ENCODE measurements at regions not wholly inside any gene's neighbourhood (a gene's known extent, or its start where the extent isn't known, plus 50 kb on each side); places are given as distances from the start of the nearest gene placed in this dataset.

DNA sequence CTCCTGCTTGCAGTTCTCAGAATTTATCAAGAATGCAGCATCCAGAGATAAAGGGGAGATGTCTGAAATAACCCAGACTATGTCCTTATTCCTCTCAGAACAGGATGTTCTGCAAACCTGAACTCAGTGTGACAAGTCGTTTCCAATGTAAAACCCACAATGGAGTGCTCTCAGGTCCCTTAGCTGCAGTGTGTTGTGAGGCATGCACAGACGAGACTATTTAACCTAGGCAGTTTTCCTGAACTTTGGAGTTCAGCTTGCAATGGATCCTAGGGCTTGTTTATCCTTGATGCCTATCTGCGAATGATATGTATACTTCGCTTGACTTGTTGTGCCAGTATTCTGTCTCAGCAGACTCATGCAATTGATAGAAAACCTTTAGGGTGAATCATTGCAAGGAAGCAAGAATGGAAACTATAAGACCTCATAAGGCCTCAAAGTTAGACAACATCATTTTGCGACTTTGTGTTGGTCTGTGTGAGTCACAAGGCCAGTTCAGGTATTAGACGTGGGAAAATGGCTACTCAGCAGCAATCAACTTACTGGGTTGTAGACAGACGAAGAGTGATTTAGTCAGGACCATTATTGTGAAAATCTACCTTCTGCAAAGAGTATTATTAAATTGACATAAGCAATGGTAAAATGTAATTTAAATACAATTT lies 2439.9 kb upstream of the PCDH20 start:
- WGBS, 2 donors: 78 to 83% methylated on average over 7 of the region's 7 CpGs
- no peaks in the 10 kb centered on the region for H3K4me1 ChIP-seq
- no peaks in the 10 kb centered on the region for H3K9me3 ChIP-seq
- H3K27ac ChIP-seq: no peak overlapping the region
- no peak for DNase-seq (ENCODE audit: low spot score in 2 of 2)
- no peak overlapping the region for H3K4me3 ChIP-seq
- H3K36me3 ChIP-seq: no peaks in the 10 kb centered on the region
- TF ChIP-seq EP300 (IDR thresholded peaks at IDR 0.05) (no peak), POLR2A (IDR thresholded peaks at IDR 0.05) (no peak)
- TF ChIP-seq, protein P1, sequence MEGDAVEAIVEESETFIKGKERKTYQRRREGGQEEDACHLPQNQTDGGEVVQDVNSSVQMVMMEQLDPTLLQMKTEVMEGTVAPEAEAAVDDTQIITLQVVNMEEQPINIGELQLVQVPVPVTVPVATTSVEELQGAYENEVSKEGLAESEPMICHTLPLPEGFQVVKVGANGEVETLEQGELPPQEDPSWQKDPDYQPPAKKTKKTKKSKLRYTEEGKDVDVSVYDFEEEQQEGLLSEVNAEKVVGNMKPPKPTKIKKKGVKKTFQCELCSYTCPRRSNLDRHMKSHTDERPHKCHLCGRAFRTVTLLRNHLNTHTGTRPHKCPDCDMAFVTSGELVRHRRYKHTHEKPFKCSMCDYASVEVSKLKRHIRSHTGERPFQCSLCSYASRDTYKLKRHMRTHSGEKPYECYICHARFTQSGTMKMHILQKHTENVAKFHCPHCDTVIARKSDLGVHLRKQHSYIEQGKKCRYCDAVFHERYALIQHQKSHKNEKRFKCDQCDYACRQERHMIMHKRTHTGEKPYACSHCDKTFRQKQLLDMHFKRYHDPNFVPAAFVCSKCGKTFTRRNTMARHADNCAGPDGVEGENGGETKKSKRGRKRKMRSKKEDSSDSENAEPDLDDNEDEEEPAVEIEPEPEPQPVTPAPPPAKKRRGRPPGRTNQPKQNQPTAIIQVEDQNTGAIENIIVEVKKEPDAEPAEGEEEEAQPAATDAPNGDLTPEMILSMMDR (IDR thresholded peaks at IDR 0.05): no peak
- no peaks in the 10 kb centered on the region for H3K27me3 ChIP-seq

DNA sequence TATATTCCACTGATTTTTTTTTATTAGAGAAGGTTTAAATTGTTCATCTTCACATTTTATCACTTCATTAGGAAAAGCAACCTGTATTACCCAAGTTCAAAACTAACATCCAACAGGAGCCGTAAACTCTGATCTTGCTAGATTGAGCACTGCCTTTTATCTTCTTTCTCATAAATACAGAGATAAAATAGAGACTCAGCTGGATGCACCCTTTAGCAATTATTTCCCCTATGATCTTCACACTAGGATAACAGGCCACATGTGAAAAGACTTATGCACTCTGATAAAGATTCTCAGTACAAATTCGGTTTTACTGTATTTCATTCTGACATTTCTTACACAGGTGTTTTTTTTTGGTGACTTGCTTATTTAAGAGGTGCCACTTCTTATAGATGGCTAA lies 2438.2 kb upstream of the PCDH20 start:
- H3K27ac ChIP-seq: no peak overlapping the region
- no peak for DNase-seq (ENCODE audit: low spot score in 2 of 2)
- no peaks in the 10 kb centered on the region for H3K36me3 ChIP-seq
- no peaks in the 10 kb centered on the region for H3K4me1 ChIP-seq
- H3K4me3 ChIP-seq: no peak overlapping the region
- 78% methylated on average over 2 of the region's 2 CpGs for WGBS, 2 donors
- no peaks in the 10 kb centered on the region for H3K9me3 ChIP-seq
- TF ChIP-seq POLR2A (IDR thresholded peaks at IDR 0.05) (no peak), EP300 (IDR thresholded peaks at IDR 0.05) (no peak)
- TF ChIP-seq, protein P1 (IDR thresholded peaks at IDR 0.05): no peak
- H3K27me3 ChIP-seq: no peaks in the 10 kb centered on the region

DNA sequence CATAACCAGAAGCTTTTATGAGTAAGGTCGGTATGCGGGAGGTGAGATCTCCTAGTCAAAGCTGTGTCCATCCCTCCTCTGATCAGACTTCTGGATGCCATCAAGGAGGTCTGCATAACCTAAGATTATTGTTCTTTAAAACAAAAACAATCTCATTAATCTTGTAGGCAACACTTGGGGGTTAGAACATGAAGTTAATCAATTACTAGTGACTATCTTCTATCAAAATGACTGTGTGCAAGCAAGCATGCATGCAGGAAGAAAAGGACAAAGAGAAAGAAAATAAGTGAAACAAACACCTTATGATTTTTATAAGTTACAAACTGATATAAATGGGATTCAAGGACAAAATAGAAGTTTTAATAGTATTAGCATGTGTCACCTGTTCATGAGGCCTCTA lies 2435.9 kb upstream of the PCDH20 start:
- H3K27me3 ChIP-seq: no peaks in the 10 kb centered on the region
- no peak overlapping the region for H3K4me3 ChIP-seq
- no peak overlapping the region for H3K27ac ChIP-seq
- DNase-seq (ENCODE audit: low spot score in 2 of 2): no peak
- TF ChIP-seq EP300 (IDR thresholded peaks at IDR 0.05) (no peak), POLR2A (IDR thresholded peaks at IDR 0.05) (no peak)
- TF ChIP-seq, protein P1 (IDR thresholded peaks at IDR 0.05): no peak
- H3K4me1 ChIP-seq: no peaks in the 10 kb centered on the region
- no peaks in the 10 kb centered on the region for H3K9me3 ChIP-seq
- 98 to 99% methylated on average over 2 of the region's 2 CpGs for WGBS, 2 donors
- no peaks in the 10 kb centered on the region for H3K36me3 ChIP-seq

DNA sequence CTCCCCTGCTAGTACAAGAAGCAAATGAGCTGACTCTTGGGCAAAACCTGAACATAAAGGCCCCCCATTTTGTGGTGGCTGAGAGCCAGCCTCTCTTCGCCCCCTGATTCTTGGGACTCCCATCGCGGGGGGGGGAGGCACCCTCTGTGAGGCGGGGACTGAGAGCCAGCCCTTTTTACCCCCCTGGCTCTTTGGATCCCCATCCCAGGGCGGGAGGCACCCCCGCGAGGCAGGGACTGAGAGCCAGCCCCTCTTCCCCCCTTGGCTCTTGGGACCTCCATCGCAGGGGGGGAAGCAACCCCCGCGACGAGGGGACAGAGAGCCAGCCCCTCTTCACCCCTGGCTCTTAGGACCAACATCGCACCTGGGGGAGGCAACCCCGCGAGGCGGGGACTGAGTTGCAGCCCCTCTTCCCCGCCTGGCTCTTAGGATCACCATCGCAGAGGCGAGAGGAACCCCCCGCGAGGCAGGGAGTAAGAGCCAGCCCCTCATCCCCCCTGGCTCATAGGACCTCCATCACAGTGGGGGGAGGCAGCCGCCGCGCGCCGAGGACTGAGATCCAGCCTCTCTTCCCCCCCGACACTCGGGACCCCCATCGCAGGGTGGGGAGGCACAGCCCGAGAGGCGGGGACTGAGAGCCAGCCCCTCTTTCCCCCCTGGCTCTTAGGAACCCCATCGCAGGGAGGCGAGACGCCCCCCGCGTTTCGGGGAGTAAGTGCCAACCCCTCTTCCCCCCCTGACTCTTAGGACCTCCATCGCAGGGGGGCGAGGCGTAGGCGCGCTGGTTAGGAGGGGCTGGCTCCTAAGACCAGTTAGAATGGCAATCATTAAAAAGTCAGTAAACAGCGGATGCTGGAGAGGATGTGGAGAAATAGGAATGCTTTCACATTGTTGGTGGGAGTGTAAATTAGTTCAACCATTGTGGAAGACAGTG lies 2428.4 kb upstream of the PCDH20 start:
- Histone ChIP-seq H3K4me1 (no peaks in the 10 kb centered on the region), H3K9me3 (peaks cover 0 to 39% (median 2%) of the 10 kb centered on the region in 4 donors), H3K27ac (no peak overlapping the region), H3K36me3 (no peaks in the 10 kb centered on the region), H3K4me3 (no peak overlapping the region), H3K27me3 (no peaks in the 10 kb centered on the region)
- TF ChIP-seq POLR2A (IDR thresholded peaks at IDR 0.05) (no peak), EP300 (IDR thresholded peaks at IDR 0.05) (no peak)
- TF ChIP-seq, protein P1 (IDR thresholded peaks at IDR 0.05): no peak
- no peak for DNase-seq (ENCODE audit: low spot score in 2 of 2)
- WGBS, 2 donors: 96 to 97% methylated on average over 42 of the region's 42 CpGs

DNA sequence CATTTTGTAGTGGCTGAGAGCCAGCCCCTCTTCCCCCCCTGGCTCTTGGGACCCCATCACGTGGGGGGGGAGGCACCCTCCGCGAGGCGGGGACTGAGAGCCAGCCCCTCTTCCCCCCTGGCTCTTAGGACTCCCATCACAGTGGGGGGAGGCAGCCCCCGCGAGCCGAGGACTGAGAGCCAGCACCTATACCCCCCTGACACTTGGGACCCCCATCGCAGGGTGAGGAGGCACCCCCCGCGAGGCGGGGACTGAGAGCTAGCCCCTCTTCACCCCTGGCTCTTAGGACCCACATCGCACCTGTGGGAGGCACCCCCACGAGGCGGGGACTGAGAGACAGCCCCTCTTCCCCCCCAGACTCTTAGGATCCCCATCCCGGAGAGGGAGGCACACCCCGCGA lies 2426.5 kb upstream of the PCDH20 start:
- no peak overlapping the region for H3K27ac ChIP-seq
- TF ChIP-seq POLR2A (IDR thresholded peaks at IDR 0.05): no peak
- TF ChIP-seq EP300 (IDR thresholded peaks at IDR 0.05): no peak
- TF ChIP-seq, protein P1 (IDR thresholded peaks at IDR 0.05): no peak
- DNase-seq (ENCODE audit: low spot score in 2 of 2): no peak
- no peak overlapping the region for H3K4me3 ChIP-seq
- 96% methylated on average over 14 to 15 of the region's 17 CpGs for WGBS, 2 donors
- H3K9me3 ChIP-seq: peaks cover 0 to 50% (median 2%) of the 10 kb centered on the region in 4 donors
- no peaks in the 10 kb centered on the region for H3K4me1 ChIP-seq
- no peaks in the 10 kb centered on the region for H3K27me3 ChIP-seq
- H3K36me3 ChIP-seq: no peaks in the 10 kb centered on the region
